Thoracic aorta (tissue), 2 donors: ENCODE measurements at regions not wholly inside any gene's neighbourhood (a gene's known extent, or its start where the extent isn't known, plus 50 kb on each side); places are given as distances from the start of the nearest gene placed in this dataset.

ENCODE experiments used
- ATAC-seq: fragments of 150-250 bp; one replicate; pipeline ENCODE4 v1.8.0; 2017; ENCODE audit warnings: low read depth; ENCODE audit not compliant: insufficient number of reproducible peaks, low FRiP score
- DNase-seq: peaks from one replicate; pipeline ENCODE4 v3.0.0-alpha.2; 2020; ENCODE audit warnings: low spot score
- H3K27ac ChIP-seq, 2 donors: fragments of 200-600 bp; sonication (generic); 1 replicate in 1 of 2; 2 replicates in 1 of 2; pipeline ENCODE4 v1.5.1; 2016; ENCODE audit warnings: mild to moderate bottlenecking in 2 of 2, moderate library complexity in 2 of 2
- H3K27me3 ChIP-seq: fragments of 200-600 bp; sonication (generic); replicated peaks from 2 replicates; pipeline ENCODE4 v1.6.0; 2016; ENCODE audit warnings: mild to moderate bottlenecking; ENCODE audit not compliant: insufficient read depth
- H3K36me3 ChIP-seq: fragments of 200-600 bp; sonication (generic); one replicate; pipeline ENCODE4 v1.5.1; 2016
- H3K4me1 ChIP-seq, 2 donors: fragments of 200-600 bp; sonication (generic); 1 replicate in 1 of 2; 2 replicates in 1 of 2; pipeline versions ENCODE4 v1.5.1 to v1.6.0; 2016; ENCODE audit warnings: low read depth in 2 of 2, mild to moderate bottlenecking in 1 of 2; ENCODE audit not compliant: control insufficient read depth in 1 of 2
- H3K4me3 ChIP-seq: fragments of 200-600 bp; sonication (generic); 2 replicates; pipeline ENCODE4 v1.5.1; 2016; ENCODE audit warnings: mild to moderate bottlenecking
- H3K9me3 ChIP-seq: fragments of 200-600 bp; sonication (generic); 2 replicates; pipeline ENCODE4 v1.5.1; 2016
- TF ChIP-seq, protein P1 (sequence below): fragments of 200-600 bp; sonication (generic); IDR thresholded peaks from one replicate; pipeline ENCODE4 v1.5.1; 2019; ENCODE audit warnings: antibody characterized with exemption

DNA sequence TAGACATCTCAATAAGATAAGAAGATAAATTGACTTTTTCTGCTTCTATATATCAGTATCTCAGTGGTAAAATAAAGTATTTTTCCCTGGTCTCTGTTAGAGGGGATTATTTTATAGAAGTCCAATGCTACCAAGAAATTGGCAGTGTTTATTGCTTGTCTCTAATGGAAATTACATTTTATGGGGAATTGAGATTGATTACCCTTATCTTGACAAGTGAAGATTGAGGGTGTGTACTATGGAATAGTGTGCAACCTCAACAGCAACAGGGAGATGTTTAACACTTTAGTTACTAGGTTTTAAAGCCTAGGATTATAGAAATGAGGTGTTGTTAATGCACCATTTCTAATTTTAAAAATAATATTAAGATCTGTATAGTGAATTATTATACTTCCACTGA, 154.8 kb upstream of the ROBO1 start:
- TF ChIP-seq, protein P1, sequence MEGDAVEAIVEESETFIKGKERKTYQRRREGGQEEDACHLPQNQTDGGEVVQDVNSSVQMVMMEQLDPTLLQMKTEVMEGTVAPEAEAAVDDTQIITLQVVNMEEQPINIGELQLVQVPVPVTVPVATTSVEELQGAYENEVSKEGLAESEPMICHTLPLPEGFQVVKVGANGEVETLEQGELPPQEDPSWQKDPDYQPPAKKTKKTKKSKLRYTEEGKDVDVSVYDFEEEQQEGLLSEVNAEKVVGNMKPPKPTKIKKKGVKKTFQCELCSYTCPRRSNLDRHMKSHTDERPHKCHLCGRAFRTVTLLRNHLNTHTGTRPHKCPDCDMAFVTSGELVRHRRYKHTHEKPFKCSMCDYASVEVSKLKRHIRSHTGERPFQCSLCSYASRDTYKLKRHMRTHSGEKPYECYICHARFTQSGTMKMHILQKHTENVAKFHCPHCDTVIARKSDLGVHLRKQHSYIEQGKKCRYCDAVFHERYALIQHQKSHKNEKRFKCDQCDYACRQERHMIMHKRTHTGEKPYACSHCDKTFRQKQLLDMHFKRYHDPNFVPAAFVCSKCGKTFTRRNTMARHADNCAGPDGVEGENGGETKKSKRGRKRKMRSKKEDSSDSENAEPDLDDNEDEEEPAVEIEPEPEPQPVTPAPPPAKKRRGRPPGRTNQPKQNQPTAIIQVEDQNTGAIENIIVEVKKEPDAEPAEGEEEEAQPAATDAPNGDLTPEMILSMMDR: no peak
- ATAC-seq (no peak), DNase-seq (no peak)
- Histone ChIP-seq H3K4me3 (no peak overlapping the region), H3K9me3 (no peaks in the 10 kb centered on the region), H3K27me3 (no peaks in the 10 kb centered on the region), H3K27ac (no peak overlapping the region), H3K36me3 (no peaks in the 10 kb centered on the region), H3K4me1 (no peaks in the 10 kb centered on the region)

DNA sequence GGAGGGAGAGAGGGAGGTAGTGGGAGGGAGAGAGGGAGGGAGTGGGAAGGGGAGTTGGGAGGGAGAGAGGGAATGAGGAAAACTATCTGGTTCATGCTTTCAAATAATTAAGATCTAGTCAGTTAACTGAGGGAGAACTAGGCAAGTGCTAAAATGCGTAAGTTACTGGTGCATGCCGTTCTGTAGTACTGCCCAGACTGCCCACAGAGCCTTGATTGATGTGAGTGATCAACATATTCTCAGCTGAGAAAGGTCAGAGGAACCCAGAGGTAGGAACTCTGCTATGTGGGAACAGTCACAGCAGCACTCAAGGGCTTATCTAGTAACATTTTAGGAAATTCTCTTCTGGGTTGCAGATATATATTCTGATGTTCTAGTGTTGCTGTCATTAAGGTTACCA, 149.8 kb upstream of the ROBO1 start:
- no peak overlapping the region for H3K4me3 ChIP-seq
- H3K27me3 ChIP-seq: no peaks in the 10 kb centered on the region

DNA sequence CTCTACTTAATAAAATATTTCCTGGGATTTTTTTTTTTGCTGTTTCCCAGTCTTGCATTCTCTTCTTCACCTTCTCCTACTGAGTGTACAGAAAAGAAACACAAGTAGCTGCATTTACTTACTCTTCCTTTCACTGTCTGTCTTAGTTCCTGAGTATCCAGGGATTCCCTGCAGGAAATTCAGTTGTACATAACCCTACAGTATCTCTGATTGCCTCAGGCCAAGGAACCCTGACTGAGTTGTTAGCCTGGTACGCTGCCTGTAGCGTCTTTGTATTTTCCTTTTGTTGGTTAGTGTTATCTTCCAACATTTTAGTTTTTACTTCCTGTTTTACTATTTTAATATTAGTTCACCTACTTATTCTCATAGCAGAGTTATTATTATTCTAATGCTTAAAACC, 142.5 kb upstream of the ROBO1 start:
- TF ChIP-seq, protein P1: no peak
- Histone ChIP-seq H3K36me3 (no peaks in the 10 kb centered on the region), H3K27me3 (no peaks in the 10 kb centered on the region), H3K4me1 (no peaks in the 10 kb centered on the region), H3K9me3 (no peaks in the 10 kb centered on the region), H3K4me3 (no peak overlapping the region), H3K27ac (no peak overlapping the region)
- ATAC-seq (no peak), DNase-seq (no peak)

More for the DNA sequence above, 149.8 kb upstream of the ROBO1 start:
- H3K27ac ChIP-seq: no peak overlapping the region
- no peak for ATAC-seq
- no peaks in the 10 kb centered on the region for H3K9me3 ChIP-seq
- no peaks in the 10 kb centered on the region for H3K36me3 ChIP-seq
- DNase-seq: no peak
- TF ChIP-seq, protein P1: no peak
- H3K4me1 ChIP-seq: no peaks in the 10 kb centered on the region

- ATAC-seq (no peak), DNase-seq (no peak)
- Histone ChIP-seq H3K27me3 (no peaks in the 10 kb centered on the region), H3K4me1 (no peaks in the 10 kb centered on the region), H3K9me3 (no peaks in the 10 kb centered on the region), H3K36me3 (no peaks in the 10 kb centered on the region), H3K4me3 (no peak overlapping the region), H3K27ac (no peak overlapping the region)
- TF ChIP-seq, protein P1: no peak
These were observed 138.3 kb upstream of the ROBO1 start for GRCh38 chr3:79906106-79906505.

DNA sequence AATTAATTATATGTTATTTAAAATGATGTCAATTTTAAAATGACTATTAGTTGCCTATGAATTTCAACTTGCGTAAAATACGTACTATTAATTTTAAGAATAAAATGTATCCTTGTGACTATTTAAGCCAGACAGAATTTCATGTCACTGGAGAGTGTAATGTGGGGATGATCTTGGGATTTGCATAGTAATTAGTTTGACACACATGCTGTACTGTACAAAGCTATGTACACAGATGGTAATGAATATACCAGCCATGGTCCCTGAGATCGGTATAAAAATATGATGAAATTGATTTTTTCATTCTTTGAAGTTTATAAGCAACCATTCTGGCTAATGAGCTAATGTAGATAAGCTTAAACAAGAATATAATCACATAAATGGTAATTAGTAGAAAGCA, 134.4 kb upstream of the ROBO1 start:
- no peak for ATAC-seq

More for the DNA sequence above, 134.4 kb upstream of the ROBO1 start:
- no peaks in the 10 kb centered on the region for H3K27me3 ChIP-seq
- H3K4me3 ChIP-seq: no peak overlapping the region
- H3K9me3 ChIP-seq: no peaks in the 10 kb centered on the region
- TF ChIP-seq, protein P1: no peak
- H3K27ac ChIP-seq: no peak overlapping the region
- no peaks in the 10 kb centered on the region for H3K4me1 ChIP-seq
- DNase-seq: no peak
- H3K36me3 ChIP-seq: no peaks in the 10 kb centered on the region
